Mammary epithelial cell (primary cell): ENCODE measurements at regions not wholly inside any gene's neighbourhood (a gene's known extent, or its start where the extent isn't known, plus 50 kb on each side); places are given as distances from the start of the nearest gene placed in this dataset.
"Not testable (repeated sequence)": the region's sequence is repeated elsewhere in the genome, so short reads cannot be mapped to it uniquely, and the experiment has no call there.

Experiments
- EZH2 ChIP-seq: IDR thresholded peaks from 2 replicates; pipeline ENCODE4 v1.6.1; 2012; ENCODE audit warnings: low read length, inconsistent platforms, borderline replicate concordance
- TF ChIP-seq, protein P1 (sequence below), 2 donors: IDR thresholded peaks in 1 of 2; conservative IDR thresholded peaks in 1 of 2; 2 replicates each; pipeline ENCODE4 v1.5.1; 2011 to 2012; ENCODE audit warnings: inconsistent platforms in 2 of 2, low read length in 2 of 2, mild to moderate bottlenecking in 2 of 2, control low read depth in 1 of 2, low read depth in 1 of 2; ENCODE audit not compliant: insufficient read depth in 1 of 2; ENCODE audit errors: extremely low read depth in 1 of 2

DNA sequence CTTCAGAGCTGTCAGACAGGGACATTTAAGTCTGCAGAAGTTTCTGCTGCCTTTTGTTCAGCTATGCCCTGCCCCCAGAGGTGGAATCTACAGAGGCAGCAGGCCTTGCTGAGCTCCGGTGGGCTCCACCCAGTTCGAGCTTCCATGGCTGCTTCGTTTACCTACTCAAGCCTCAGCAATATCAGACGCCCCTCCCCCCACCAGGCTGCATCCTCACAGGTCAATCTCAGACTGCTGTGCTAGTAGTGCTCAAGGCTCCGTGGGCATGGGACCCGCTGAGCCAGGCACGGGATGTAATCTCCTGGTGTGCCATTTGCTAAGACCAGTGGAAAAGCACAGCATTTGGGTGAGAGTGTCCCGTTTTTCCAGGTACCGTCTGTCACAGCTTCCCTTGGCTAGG is 1314.1 kb upstream of the PCDH20 start:
- TF ChIP-seq, protein P1, sequence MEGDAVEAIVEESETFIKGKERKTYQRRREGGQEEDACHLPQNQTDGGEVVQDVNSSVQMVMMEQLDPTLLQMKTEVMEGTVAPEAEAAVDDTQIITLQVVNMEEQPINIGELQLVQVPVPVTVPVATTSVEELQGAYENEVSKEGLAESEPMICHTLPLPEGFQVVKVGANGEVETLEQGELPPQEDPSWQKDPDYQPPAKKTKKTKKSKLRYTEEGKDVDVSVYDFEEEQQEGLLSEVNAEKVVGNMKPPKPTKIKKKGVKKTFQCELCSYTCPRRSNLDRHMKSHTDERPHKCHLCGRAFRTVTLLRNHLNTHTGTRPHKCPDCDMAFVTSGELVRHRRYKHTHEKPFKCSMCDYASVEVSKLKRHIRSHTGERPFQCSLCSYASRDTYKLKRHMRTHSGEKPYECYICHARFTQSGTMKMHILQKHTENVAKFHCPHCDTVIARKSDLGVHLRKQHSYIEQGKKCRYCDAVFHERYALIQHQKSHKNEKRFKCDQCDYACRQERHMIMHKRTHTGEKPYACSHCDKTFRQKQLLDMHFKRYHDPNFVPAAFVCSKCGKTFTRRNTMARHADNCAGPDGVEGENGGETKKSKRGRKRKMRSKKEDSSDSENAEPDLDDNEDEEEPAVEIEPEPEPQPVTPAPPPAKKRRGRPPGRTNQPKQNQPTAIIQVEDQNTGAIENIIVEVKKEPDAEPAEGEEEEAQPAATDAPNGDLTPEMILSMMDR (conservative IDR thresholded peaks at IDR 0.05 in 1 of 2, IDR thresholded peaks at IDR 0.05 in 1 of 2; ENCODE audit: extremely low read depth in 1 of 2, insufficient read depth in 1 of 2, low read depth in 1 of 2, low read length in 2 of 2): not testable (repeated sequence)
- not testable (repeated sequence) for TF ChIP-seq EZH2
